CD8-positive, alpha-beta memory T cell (primary cell): ENCODE measurements at regions not wholly inside any gene's neighbourhood (a gene's known extent, or its start where the extent isn't known, plus 50 kb on each side); places are given as distances from the start of the nearest gene placed in this dataset.
A peak's percentile ranks its signal among the peaks of the same experiment; 100 is the strongest.

Experiments used
- CTCF ChIA-PET: fragments of 350-600 bp; sonication (Branson Sonifier 250); formaldehyde crosslinking; loops from one replicate; lab custom pipeline; 2021; ENCODE audit warnings: antibody characterized with exemption; lab: Charles Lee
- POLR2A ChIA-PET: fragments of 350-600 bp; sonication (Branson Sonifier 250); formaldehyde crosslinking; loops from one replicate; lab custom pipeline; 2021; ENCODE audit warnings: antibody characterized with exemption; lab: Charles Lee
- DNase-seq, 5 donors: peaks; one replicate each; pipeline versions ENCODE4 v3.0.0 to v3.0.0-alpha.2; 2020 to 2022; ENCODE audit warnings: mixed read lengths in 1 of 5
- H3K27ac ChIP-seq: one replicate; pipeline ENCODE4 v1.7.0; 2013; ENCODE audit warnings: low read depth, mild to moderate bottlenecking, low read length, moderate library complexity
- H3K27me3 ChIP-seq: 2 replicates; pipeline ENCODE4 v1.7.0; 2013; ENCODE audit warnings: low read length, mild to moderate bottlenecking; ENCODE audit not compliant: insufficient read depth, poor library complexity, severe bottlenecking
- H3K36me3 ChIP-seq: 2 replicates; pipeline ENCODE4 v1.7.0; 2013; ENCODE audit warnings: mild to moderate bottlenecking, low read length, moderate library complexity; ENCODE audit not compliant: insufficient read depth
- H3K4me1 ChIP-seq: 2 replicates; pipeline ENCODE4 v1.7.0; 2013; ENCODE audit warnings: mild to moderate bottlenecking, low read length, moderate library complexity; ENCODE audit not compliant: insufficient read depth
- H3K4me3 ChIP-seq: 2 replicates; pipeline ENCODE4 v1.7.0; 2013; ENCODE audit warnings: mild to moderate bottlenecking, low read length
- H3K9me3 ChIP-seq: 2 replicates; pipeline ENCODE4 v1.7.0; 2013; ENCODE audit warnings: mild to moderate bottlenecking, low read length
- H3K27ac Mint-ChIP-seq, 8 donors: one replicate each; pipeline ENCODE4 v1.8.0; 2020 to 2021; ENCODE audit warnings: mixed read lengths in 8 of 8, mild to moderate bottlenecking in 6 of 8, inconsistent platforms in 3 of 8, moderate library complexity in 3 of 8
- H3K27me3 Mint-ChIP-seq, 2 donors: one replicate each; pipeline ENCODE4 v1.8.0; 2020 to 2021; ENCODE audit warnings: mixed read lengths in 2 of 2, mild to moderate bottlenecking in 1 of 2, moderate library complexity in 1 of 2
- H3K36me3 Mint-ChIP-seq, 3 donors: one replicate each; pipeline ENCODE4 v1.8.0; 2020 to 2021; ENCODE audit warnings: mixed read lengths in 3 of 3, inconsistent platforms in 1 of 3, mild to moderate bottlenecking in 1 of 3
- H3K4me1 Mint-ChIP-seq, 3 donors: one replicate each; pipeline ENCODE4 v1.8.0; 2020 to 2021; ENCODE audit warnings: mixed read lengths in 3 of 3, inconsistent platforms in 1 of 3, mild to moderate bottlenecking in 1 of 3
- H3K4me3 Mint-ChIP-seq, 7 donors: one replicate each; pipeline ENCODE4 v1.8.0; 2020 to 2021; ENCODE audit warnings: mixed read lengths in 7 of 7, mild to moderate bottlenecking in 6 of 7, moderate library complexity in 4 of 7, inconsistent platforms in 2 of 7
- H3K9me3 Mint-ChIP-seq, 5 donors: one replicate each; pipeline ENCODE4 v1.8.0; 2020 to 2022; ENCODE audit warnings: mixed read lengths in 5 of 5, mild to moderate bottlenecking in 3 of 5, moderate library complexity in 2 of 5, inconsistent platforms in 1 of 5

- H3K9me3 ChIP-seq: no peaks in the 10 kb centered on the region
- POLR2A ChIA-PET: no interaction called here
- H3K9me3 Mint-ChIP-seq: no peaks in the 10 kb centered on the region
Measured at GRCh38 chr14:22230517-22230916, 358.5 kb downstream of the DAD1 start.

GRCh38 chr14:22227084-22227483, 361.9 kb downstream of the DAD1 start:
- peak overlapping the region in 2 of 8 donors; percentile 50 to 72 for H3K27ac Mint-ChIP-seq
- H3K9me3 Mint-ChIP-seq: no peaks in the 10 kb centered on the region
- Histone ChIP-seq H3K9me3 (no peaks in the 10 kb centered on the region), H3K27ac (no peak overlapping the region), H3K4me1 (no peaks in the 10 kb centered on the region), H3K4me3 (no peak overlapping the region), H3K36me3 (no peaks in the 10 kb centered on the region), H3K27me3 (no peaks in the 10 kb centered on the region)
- ChIA-PET CTCF (no interaction called here), POLR2A (no interaction called here)
- no peak for DNase-seq
- peak overlapping the region in 6 of 7 donors; percentile 12 to 86 (median 72) for H3K4me3 Mint-ChIP-seq
- peaks cover 0 to 8% (median 6%) of the 10 kb centered on the region in 3 donors for H3K4me1 Mint-ChIP-seq
- H3K27me3 Mint-ChIP-seq: no peaks in the 10 kb centered on the region
- H3K36me3 Mint-ChIP-seq: no peaks in the 10 kb centered on the region

More at GRCh38 chr14:22230517-22230916, 358.5 kb downstream of the DAD1 start:
- Histone ChIP-seq H3K4me1 (no peaks in the 10 kb centered on the region), H3K4me3 (no peak overlapping the region), H3K36me3 (no peaks in the 10 kb centered on the region), H3K27me3 (no peaks in the 10 kb centered on the region), H3K27ac (no peak overlapping the region)
- peak overlapping the region in 1 of 7 donors; percentile 32 for H3K4me3 Mint-ChIP-seq
- peaks cover 0 to 8% (median 6%) of the 10 kb centered on the region in 3 donors for H3K4me1 Mint-ChIP-seq
- no peak for DNase-seq
- H3K36me3 Mint-ChIP-seq: no peaks in the 10 kb centered on the region
- H3K27ac Mint-ChIP-seq: peak overlapping the region in 3 of 8 donors; percentile 26 to 79 (median 45)
- CTCF ChIA-PET: no interaction called here
- no peaks in the 10 kb centered on the region for H3K27me3 Mint-ChIP-seq

- Histone ChIP-seq H3K36me3 (no peaks in the 10 kb centered on the region), H3K4me3 (no peak overlapping the region), H3K9me3 (no peaks in the 10 kb centered on the region), H3K27me3 (no peaks in the 10 kb centered on the region), H3K27ac (no peak overlapping the region), H3K4me1 (no peaks in the 10 kb centered on the region)
- ChIA-PET CTCF (no interaction called here), POLR2A (no interaction called here)
- Mint-ChIP-seq H3K4me3 (peak overlapping the region; percentile 41 to 86 (median 75)), H3K4me1 (peaks cover 3 to 8% (median 3%) of the 10 kb centered on the region in 3 donors), H3K27ac (peak overlapping the region in 5 of 8 donors; percentile 29 to 87 (median 50)), H3K36me3 (no peaks in the 10 kb centered on the region), H3K9me3 (no peaks in the 10 kb centered on the region), H3K27me3 (no peaks in the 10 kb centered on the region)
- DNase-seq: peak in 3 of 5 donors; percentile 22 to 39 (median 36)
Measured at GRCh38 chr14:22226381-22226780, 362.6 kb downstream of the DAD1 start.

- H3K9me3 Mint-ChIP-seq: no peaks in the 10 kb centered on the region
- no peak overlapping the region for H3K27ac Mint-ChIP-seq
- no peaks in the 10 kb centered on the region for H3K27me3 Mint-ChIP-seq
- H3K4me3 Mint-ChIP-seq: no peak overlapping the region
- Histone ChIP-seq H3K27ac (no peak overlapping the region), H3K4me3 (no peak overlapping the region), H3K36me3 (no peaks in the 10 kb centered on the region), H3K9me3 (no peaks in the 10 kb centered on the region), H3K4me1 (no peaks in the 10 kb centered on the region), H3K27me3 (no peaks in the 10 kb centered on the region)
- H3K36me3 Mint-ChIP-seq: no peaks in the 10 kb centered on the region
- CTCF ChIA-PET: no interaction called here
- POLR2A ChIA-PET: no interaction called here
- DNase-seq: no peak
- H3K4me1 Mint-ChIP-seq: peaks cover 0 to 3% (median 2%) of the 10 kb centered on the region in 3 donors
Measured at GRCh38 chr14:22225516-22226140, 363.4 kb downstream of the DAD1 start.

- H3K4me1 Mint-ChIP-seq: peaks cover 0 to 5% (median 2%) of the 10 kb centered on the region in 3 donors
- Histone ChIP-seq H3K9me3 (no peaks in the 10 kb centered on the region), H3K4me3 (no peak overlapping the region), H3K27me3 (no peaks in the 10 kb centered on the region), H3K36me3 (no peaks in the 10 kb centered on the region), H3K4me1 (no peaks in the 10 kb centered on the region), H3K27ac (no peak overlapping the region)
- CTCF ChIA-PET: interaction anchor here (0.8 kb wide), 1 partner anchor 349 kb away, joined by 4 read pairs; no protein-coding TSS in a partner anchor
- peak overlapping the region in 6 of 7 donors; percentile 15 to 67 (median 45) for H3K4me3 Mint-ChIP-seq
- no peaks in the 10 kb centered on the region for H3K9me3 Mint-ChIP-seq
- POLR2A ChIA-PET: no interaction called here
- H3K36me3 Mint-ChIP-seq: no peaks in the 10 kb centered on the region
- DNase-seq: no peak
- H3K27ac Mint-ChIP-seq: no peak overlapping the region
- no peaks in the 10 kb centered on the region for H3K27me3 Mint-ChIP-seq
Measured at GRCh38 chr14:22221508-22221907, 367.5 kb downstream of the DAD1 start.

- peaks cover 0 to 5% (median 2%) of the 10 kb centered on the region in 3 donors for H3K4me1 Mint-ChIP-seq
- no peak for DNase-seq
- Histone ChIP-seq H3K4me3 (no peak overlapping the region), H3K27me3 (no peaks in the 10 kb centered on the region), H3K27ac (no peak overlapping the region), H3K4me1 (no peaks in the 10 kb centered on the region), H3K36me3 (no peaks in the 10 kb centered on the region), H3K9me3 (no peaks in the 10 kb centered on the region)
- H3K36me3 Mint-ChIP-seq: no peaks in the 10 kb centered on the region
- CTCF ChIA-PET: no interaction called here
- H3K4me3 Mint-ChIP-seq: no peak overlapping the region
- H3K27me3 Mint-ChIP-seq: no peaks in the 10 kb centered on the region
- H3K9me3 Mint-ChIP-seq: no peaks in the 10 kb centered on the region
- POLR2A ChIA-PET: no interaction called here
- H3K27ac Mint-ChIP-seq: no peak overlapping the region
Measured at GRCh38 chr14:22220427-22220826, 368.6 kb downstream of the DAD1 start.

GRCh38 chr14:22218728-22219127, 370.3 kb downstream of the DAD1 start:
- Mint-ChIP-seq H3K4me1 (peaks cover 0 to 5% (median 2%) of the 10 kb centered on the region in 3 donors), H3K9me3 (no peaks in the 10 kb centered on the region), H3K36me3 (no peaks in the 10 kb centered on the region), H3K27me3 (no peaks in the 10 kb centered on the region), H3K4me3 (no peak overlapping the region), H3K27ac (no peak overlapping the region)
- no peak overlapping the region for H3K4me3 ChIP-seq
- no peaks in the 10 kb centered on the region for H3K27me3 ChIP-seq
- no peak overlapping the region for H3K27ac ChIP-seq
- ChIA-PET CTCF (no interaction called here), POLR2A (no interaction called here)
- no peak for DNase-seq
- H3K9me3 ChIP-seq: no peaks in the 10 kb centered on the region
- H3K36me3 ChIP-seq: no peaks in the 10 kb centered on the region
- H3K4me1 ChIP-seq: no peaks in the 10 kb centered on the region

GRCh38 chr14:22213120-22213519, 375.9 kb downstream of the DAD1 start:
- H3K36me3 ChIP-seq: no peaks in the 10 kb centered on the region
- H3K4me1 ChIP-seq: no peaks in the 10 kb centered on the region
- H3K27ac Mint-ChIP-seq: no peak overlapping the region
- CTCF ChIA-PET: no interaction called here
- no peaks in the 10 kb centered on the region for H3K9me3 ChIP-seq
- no peaks in the 10 kb centered on the region for H3K36me3 Mint-ChIP-seq
- H3K4me3 ChIP-seq: no peak overlapping the region
- POLR2A ChIA-PET: no interaction called here
- no peaks in the 10 kb centered on the region for H3K9me3 Mint-ChIP-seq
- DNase-seq: no peak
- no peaks in the 10 kb centered on the region for H3K4me1 Mint-ChIP-seq
- H3K4me3 Mint-ChIP-seq: no peak overlapping the region
- no peaks in the 10 kb centered on the region for H3K27me3 ChIP-seq
- no peak overlapping the region for H3K27ac ChIP-seq
- no peaks in the 10 kb centered on the region for H3K27me3 Mint-ChIP-seq
